NCI-H460 (cell line): ENCODE measurements at regions not wholly inside any gene's neighbourhood (a gene's known extent, or its start where the extent isn't known, plus 50 kb on each side); places are given as distances from the start of the nearest gene placed in this dataset.
"Not testable (repeated sequence)": the region's sequence is repeated elsewhere in the genome, so short reads cannot be mapped to it uniquely, and the experiment has no call there.

ENCODE experiments used
- DNase-seq: peaks from one replicate; pipeline ENCODE4 v3.0.0-alpha.2; 2016; ENCODE audit warnings: low read depth; ENCODE audit errors: extremely low read depth

DNA sequence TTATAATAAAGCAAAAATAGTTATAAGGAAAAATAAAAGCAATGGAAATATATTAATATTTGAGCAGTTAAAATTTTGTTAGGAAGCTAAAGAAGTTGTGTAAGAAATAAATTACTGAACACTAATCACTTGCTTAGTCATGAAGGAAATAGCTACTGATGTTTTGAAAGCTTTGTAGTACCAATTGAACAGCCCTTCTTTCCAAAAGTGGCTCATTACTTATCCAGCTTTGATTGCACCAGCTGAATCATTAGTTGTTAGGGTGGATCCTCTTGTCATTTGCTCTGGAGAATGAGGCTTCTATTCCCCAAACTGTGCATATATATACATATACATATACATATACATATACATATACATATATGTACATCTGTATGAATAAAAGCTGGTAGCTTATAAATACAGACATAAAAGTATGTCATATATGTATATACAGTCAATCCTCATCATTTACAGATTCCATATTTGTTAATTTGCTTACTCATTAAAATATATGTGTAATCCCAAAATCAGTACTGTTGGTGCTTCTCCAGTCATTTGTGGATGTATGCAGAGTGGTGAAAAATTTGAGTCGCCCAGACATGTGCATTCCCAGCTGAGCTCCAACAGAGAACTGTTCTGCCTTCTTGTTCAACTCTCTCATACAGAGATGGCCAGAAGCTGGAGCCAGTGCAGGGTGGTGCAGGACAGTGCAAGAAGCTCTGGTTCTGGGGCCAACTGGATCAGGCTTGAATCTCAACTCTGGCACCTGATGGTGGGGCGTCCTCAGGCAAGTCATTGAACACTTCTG lies 214.1 kb downstream of the RPAP3 start:
- DNase-seq, result no peak

DNA sequence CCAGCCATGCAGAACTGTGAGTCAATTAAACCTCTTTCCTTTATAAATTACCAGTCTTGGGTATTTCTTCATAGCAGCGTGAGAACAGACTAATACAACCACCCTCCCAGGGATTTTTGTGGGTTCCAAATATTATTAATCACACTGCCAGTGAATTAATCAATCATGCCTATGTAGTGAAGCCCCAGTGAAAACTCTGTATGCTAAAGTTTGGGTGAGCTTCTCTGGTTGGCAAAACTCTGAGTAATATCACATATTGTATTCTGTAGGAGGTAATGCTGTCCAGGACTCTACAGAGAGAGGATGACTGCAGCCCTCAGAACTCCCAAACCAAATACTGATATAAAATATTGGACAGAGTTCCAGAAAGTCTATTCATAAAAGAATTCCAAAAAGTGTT lies 216.9 kb downstream of the RPAP3 start:
- no peak for DNase-seq

DNA sequence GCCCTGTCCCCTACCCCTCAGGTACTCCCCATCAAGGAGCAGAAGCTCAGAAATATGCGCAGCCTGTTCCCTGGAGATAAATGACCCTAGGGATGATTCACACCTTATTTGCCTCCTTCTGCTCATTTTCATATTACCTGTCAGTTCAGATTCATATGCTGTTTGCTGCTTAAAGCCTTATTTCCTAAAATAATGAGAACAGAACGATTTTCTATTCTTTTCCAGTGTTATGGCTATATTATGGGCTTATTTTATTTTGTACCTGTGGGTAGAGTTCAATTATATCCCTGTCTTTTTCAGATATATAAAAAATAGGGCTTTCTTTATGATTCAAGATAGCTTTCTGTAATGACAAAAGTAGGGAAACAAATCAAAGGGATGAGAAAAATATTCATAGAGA lies 224.8 kb downstream of the RPAP3 start:
- DNase-seq, result no peak

DNA sequence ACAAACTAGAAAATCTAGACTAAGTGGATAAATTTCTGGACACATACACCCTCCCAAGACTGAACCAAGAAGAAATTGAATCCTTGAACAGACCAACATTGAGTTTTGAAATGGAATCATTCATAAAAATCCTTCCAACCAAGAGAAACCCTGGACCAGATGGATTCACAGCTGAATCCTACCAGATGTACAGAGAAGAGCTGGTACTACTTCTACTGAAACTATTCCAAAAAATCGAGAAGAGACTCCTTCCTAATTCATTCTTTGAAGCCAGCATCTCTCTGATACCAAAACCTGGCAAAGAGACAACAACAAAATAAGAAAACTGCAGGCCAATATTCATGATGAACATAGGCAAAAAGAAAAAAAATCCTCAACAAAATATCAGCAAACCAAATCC lies 227.4 kb downstream of the RPAP3 start:
- no peak for DNase-seq

DNA sequence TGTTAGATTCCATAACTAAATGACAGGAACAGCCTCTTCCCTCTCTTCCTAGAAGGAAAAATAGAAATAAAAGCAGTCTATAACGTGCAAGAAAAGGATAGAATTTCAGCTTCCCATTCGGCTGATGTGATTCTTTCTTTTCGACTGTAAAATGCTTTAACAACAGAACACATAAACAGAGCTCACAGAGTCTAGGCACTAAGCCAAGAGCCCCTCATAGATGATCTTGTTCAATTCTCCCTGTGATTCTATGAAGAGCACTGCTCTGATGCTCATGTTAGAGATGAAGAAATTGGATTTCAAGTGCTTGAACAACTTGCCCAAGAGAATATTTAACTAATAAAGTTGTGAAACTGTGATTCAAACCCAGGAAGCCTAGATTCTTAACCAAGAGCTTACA lies 232.7 kb downstream of the RPAP3 start:
- no peak for DNase-seq

DNA sequence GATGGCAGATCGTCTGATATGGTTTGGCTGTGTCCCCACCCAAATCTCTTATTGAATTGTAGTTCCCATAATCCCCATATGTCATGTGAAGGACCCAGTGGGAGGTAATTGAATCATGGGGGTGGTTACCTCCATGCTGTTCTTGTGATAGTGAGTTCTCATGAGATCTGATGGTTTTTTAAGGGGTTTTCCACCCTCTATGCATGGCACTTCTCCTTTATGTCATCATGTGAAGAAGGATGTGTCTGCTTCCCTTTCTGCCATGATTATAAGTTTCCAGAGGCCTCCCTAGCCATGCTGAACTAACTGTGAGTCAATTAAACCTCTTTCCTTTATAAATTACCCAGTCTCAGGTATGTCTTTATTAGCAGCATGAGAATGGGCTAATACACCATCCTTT lies 235.5 kb downstream of the RPAP3 start:
- not testable (repeated sequence) for DNase-seq

DNA sequence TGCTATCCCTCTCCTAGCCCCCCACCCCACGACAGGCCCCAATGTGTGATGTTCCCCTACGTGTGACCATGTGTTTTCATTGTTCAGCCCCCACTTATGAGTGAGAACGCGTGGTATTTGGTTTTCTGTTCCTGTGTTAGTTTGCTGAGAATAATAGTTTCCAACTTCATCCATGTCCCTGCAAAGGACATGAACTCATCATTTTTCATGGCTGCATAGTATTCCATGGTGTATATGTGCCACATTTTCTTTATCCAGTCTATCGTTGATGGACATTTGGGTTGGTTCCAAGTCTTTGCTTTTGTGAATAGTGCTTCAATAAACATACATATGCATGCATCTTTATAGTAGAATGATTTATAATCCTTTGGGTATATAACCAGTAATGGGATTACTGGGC lies 241.9 kb downstream of the RPAP3 start:
- DNase-seq, result not testable (repeated sequence)

DNA sequence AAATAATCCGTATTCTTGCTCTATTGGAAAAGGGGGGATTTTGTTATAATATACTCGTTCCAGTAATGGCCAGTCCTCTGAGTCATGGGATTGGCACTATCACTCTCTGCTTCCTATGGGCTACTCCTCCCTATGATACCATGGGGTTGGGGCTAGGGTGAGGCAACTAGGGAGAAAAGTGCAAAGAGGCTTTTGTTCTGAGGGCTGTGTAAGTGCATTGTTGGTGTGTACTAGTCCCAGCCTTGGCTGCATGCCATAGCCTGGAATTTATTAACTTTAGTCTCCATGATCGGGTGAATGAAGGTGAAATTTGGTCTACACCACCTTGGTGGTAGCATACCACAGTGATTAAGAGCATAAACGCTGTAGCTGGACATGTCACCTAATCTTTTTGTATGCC lies 247.6 kb downstream of the RPAP3 start:
- DNase-seq, result no peak

DNA sequence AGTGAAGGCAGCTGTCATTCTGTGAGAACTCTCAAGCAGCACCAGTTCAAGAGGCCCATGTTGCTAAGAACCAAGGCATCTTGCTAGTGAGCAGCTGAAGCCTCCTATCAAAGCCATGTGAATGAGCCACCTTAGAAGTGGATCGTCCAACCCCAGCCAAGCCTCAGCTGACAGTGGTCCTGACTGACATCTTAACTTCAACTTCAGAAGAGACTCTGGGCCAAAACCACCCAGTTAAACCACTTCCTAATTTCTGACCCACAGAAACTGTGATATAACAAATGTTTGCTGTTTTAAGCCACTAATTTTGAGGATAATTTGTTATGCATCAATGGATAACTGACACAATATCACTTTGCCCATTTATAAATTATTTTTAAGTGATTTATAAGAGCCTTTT lies 256.0 kb downstream of the RPAP3 start:
- DNase-seq, result no peak

DNA sequence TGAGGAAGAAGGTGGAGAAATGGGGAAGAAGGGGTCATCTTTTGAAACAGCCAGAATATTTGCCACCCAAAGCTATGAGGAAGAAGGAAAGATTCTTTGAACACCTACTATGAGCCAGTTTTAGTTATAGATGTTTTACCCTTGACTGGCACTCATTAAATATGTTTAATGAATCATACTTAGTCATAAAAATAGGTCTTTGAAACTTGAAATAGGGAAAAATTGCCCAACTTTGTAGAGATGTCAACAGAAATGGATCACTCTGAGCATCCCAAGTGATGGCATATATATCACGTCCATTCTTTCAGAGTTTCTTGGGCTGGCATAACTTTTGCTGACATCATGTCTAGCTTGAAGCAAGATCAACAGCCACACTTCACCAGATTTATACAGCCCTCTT lies 263.5 kb downstream of the RPAP3 start:
- DNase-seq, result no peak

DNA sequence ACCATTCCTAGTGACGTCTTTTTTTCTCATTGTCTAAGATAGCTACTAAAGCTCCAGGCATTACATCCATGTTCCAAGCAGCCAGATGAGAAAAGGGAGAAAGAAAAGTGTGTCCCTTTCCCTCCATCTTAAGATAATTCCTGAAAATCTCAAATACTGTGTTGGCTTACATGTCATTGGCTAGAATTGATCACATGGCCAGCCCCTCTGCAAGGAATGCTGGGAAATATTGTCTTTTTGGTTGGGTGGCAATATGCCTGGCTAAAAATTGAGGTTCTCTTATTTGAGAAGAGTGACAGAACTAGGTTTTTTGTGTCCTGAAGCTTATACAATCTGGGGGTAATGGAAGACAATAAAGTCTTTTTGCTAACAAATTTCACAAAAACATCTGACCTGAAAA lies 264.3 kb downstream of the RPAP3 start:
- DNase-seq, result no peak

DNA sequence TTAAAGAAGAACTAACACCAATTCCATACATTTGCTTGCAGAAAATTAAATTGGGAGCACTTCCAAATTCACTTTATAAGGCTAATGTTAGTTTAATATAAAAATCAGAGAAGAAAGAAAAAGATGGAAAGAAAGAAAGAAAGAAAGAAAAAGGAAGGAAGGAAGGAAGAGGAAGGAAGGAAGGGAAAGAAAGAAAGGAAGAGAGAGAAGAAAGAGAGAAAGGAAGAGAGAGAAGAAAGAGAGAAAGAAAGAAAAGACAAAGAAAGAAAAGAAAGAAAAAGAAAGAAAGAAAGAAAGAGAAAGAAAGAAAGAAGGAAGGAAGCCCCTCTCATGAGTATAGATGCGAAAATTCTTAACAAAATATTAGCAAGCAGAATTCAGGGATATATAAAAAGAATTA lies 267.7 kb downstream of the RPAP3 start:
- no peak for DNase-seq

DNA sequence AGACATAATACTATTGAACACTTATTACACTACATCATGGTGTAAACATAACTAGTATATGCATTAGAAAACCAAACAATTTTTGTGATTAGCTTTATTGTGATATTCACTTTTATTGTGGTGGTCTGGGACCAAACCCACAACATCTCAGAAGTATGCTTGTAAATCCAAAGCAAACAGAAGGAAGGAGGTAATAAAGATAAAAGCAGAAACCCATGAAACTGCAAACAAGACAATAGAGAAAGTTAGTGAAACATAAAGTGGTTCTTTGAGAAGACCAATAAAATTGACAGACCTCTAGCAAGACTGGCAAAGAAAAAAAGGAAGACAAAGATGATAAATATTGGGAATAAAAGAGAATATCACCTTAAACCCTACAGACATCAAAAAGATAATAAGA lies 268.3 kb downstream of the RPAP3 start:
- DNase-seq, result no peak

DNA sequence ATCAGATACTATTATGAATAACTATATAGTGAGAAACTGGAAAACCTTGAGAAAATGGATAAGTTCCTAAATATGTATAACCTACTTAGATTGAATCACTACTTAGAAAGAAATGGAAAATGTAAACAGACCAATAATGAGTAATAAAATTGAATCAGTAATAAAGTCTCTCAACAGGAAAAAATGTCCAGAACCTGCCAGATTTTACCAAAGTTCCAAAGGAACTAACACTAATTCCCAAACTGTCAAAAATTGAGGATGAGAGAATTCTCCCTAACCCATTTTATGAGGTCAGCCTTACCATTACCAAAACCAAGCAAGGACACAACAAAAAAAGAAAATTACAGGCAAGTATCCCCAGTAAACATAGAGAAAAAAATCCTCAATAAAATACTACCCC lies 272.0 kb downstream of the RPAP3 start:
- DNase-seq, result no peak

DNA sequence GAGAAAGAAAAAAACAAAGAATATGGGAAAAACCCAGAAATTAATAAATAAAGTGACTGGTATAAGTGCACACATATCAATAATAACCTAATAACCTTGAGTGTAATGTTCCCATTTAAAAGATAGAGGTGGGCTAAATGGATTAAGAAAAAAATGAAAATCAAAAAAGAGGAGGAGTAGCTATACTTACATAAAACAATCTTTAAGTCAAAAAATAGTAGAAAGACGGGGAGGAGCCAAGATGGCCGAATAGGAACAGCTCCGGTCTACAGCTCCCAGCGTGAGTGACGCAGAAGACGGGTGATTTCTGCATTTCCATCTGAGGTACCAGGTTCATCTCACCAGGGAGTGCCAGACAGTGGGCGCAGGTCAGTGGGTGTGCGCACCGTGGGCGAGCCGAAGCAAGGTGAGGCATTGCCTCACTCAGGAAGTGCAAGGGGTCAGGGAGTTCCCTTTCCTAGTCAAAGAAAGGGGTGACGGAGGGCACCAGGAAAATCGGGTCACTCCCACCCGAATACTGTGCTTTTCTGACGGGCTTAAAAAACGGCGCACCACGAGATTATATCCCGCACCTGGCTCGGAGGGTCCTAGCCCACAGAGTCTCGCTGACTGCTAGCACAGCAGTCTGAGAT lies 279.0 kb downstream of the RPAP3 start:
- DNase-seq, result not testable (repeated sequence)

DNA sequence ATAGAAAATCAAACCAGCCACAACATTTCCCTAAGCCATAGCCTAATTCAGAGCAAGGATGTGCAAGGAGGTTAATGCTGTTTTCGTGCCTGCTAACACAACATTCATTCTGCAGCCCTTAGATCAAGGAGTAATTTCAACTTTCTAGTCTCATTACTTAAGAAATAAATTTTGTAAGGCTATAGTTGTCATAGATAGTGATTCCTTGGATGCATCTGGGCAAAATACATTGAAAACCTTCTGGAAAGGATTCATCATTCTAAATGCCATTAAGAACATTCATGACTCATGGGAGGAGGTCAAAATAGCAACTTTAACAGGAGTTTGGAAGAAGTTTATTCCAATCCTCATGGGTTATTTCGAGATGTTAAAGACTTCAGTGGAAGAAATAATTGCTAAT lies 283.2 kb downstream of the RPAP3 start:
- no peak for DNase-seq

DNA sequence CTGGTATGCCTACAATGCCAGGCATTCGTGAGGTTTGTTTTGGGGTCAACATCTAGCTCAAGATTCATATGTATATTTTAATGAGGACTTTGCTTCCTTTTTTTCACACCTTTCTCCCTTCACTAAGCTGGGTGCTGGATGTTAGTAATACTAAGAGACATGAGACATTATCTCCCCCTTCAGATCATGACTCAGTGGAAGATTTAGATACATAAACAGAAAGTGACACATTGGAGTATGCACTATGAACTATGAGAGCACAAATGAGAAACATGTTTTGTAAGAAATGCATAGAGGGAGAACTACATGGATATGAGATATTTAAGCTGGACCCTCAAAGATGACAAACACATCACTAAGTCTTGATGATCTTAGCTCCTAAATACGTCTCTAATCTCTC lies 286.3 kb downstream of the RPAP3 start:
- no peak for DNase-seq

DNA sequence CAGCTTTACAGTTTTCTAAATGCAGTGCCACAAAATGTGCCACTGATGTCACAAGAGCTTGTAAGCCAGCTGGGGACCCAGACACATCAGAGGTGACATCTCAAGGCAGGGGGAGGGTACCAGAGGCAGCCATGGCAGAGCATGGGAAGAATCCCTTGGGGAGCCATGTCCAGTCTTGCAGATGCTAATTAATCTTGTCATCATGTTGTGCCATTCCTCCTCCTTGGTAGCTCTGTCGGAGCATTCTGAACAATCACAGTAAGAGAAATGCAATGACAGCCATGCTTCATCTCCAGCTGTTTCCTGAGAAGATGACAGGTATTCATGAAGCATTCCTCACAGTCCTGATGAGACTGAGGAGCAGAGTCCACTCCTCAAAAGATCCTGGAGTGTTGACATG lies 287.9 kb downstream of the RPAP3 start:
- no peak for DNase-seq

DNA sequence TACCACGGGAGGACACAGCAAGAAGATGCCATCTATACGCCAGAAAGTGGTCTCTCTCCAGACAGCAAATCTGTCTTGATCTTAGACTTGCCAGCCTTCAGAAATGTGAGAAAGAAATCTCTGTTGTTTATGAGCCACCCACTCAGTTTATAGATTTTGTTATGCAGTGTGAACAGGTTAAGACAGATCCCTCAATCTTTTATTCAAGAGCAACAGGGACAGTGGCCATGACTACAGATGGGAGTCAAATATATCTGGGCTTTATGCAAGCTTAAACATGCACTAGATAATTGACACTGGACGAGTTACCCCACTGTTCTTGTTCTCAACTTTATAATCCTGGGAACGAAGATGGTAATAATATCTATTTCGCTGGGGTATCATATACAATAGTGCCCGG lies 288.7 kb downstream of the RPAP3 start:
- DNase-seq, result no peak

DNA sequence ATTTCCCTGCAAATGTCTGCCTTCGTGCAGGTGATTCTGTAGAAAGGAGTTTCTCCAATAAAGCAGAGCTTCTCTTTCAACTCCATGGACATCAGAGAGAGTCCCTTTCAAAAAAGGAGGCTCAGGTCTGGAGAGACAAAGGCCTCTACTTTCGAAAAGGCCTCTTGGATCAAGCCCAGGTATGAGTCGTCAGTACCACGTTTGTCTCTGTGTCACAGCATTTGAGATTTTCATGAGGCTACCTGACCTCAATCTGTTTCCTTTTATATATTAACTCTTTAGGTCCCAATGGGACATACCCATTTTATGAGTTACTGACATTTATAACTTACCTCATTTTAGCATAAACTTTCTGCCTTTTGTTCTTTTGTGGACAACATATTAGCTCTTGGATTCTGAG lies 290.8 kb downstream of the RPAP3 start:
- DNase-seq, result no peak

DNA sequence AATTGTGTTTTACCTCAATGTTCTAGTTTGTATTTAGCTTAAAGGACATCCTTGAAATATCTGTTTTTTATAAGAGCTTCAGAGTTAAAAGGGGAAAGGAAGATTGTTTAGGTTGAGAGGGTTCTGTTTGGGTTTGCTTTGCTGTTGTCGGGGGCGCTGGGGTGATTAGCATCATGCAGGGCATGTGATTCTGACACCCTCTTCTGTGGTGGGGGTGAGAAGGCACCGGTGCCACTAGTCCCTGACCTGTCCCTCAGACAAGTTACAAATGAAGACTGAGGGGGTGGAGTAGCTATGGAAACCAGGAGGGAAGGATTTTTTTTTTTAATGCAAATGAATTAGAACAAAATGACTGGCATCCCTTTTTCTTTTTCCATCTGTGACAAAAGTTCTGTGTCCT lies 291.3 kb downstream of the RPAP3 start:
- no peak for DNase-seq

DNA sequence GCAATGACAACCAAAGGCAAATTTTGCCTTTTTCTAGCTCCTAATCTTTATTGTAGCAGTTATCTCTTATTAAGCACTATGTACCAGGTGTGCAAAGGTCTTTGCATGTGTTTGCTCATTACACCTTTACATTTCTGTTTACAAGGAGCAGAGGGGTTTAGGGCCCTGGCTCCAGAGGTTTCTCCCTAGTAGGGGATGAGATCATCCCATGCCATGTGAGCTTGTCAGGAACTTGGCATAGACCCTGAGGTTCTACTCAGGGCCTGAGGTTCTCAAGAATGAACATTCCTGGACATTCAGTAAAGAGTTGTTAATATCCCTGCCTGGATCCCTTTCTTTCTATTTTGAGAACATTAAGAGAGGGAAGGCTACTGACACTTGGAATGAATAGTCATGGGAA lies 292.0 kb downstream of the RPAP3 start:
- no peak for DNase-seq
